KMS-11 (cell line): ENCODE measurements at regions not wholly inside any gene's neighbourhood (a gene's known extent, or its start where the extent isn't known, plus 50 kb on each side); places are given as distances from the start of the nearest gene placed in this dataset.

Experiments
- H2AFZ ChIP-seq: fragments of 200-600 bp; sonication (generic); 2 replicates; pipeline ENCODE4 v1.6.1; 2016; ENCODE audit warnings: antibody characterized with exemption, mixed run types, low read depth
- H3K27ac ChIP-seq: fragments of 200-600 bp; sonication (generic); 2 replicates; pipeline ENCODE4 v1.6.1; 2016; ENCODE audit warnings: mild to moderate bottlenecking, mixed run types
- H3K27me3 ChIP-seq: fragments of 200-600 bp; sonication (generic); 2 replicates; pipeline ENCODE4 v1.6.1; 2017; ENCODE audit warnings: mild to moderate bottlenecking, low read depth, mixed run types, moderate library complexity; ENCODE audit not compliant: insufficient read depth
- H3K36me3 ChIP-seq: fragments of 200-600 bp; sonication (generic); 2 replicates; pipeline ENCODE4 v1.6.1; 2017; ENCODE audit warnings: mild to moderate bottlenecking, mixed run types; ENCODE audit not compliant: insufficient read depth
- H3K4me1 ChIP-seq: fragments of 200-600 bp; sonication (generic); 2 replicates; pipeline ENCODE4 v1.6.1; 2016; ENCODE audit warnings: mild to moderate bottlenecking, low read depth, mixed run types; ENCODE audit not compliant: poor library complexity, severe bottlenecking
- H3K4me2 ChIP-seq: fragments of 200-600 bp; sonication (generic); 2 replicates; pipeline ENCODE4 v1.7.0; 2016; ENCODE audit warnings: mild to moderate bottlenecking, mixed run types
- H3K4me3 ChIP-seq: fragments of 200-600 bp; sonication (generic); IDR thresholded peaks from 2 replicates; pipeline ENCODE4 v1.6.1; 2017; ENCODE audit warnings: low read depth, low read length, mixed read lengths; ENCODE audit not compliant: insufficient read depth
- H3K79me2 ChIP-seq: fragments of 200-600 bp; sonication (generic); 2 replicates; pipeline ENCODE4 v1.6.1; 2016; ENCODE audit warnings: low read depth, mixed run types; ENCODE audit not compliant: insufficient read depth
- H3K9ac ChIP-seq: fragments of 200-600 bp; sonication (generic); 2 replicates; pipeline ENCODE4 v1.6.1; 2016; ENCODE audit warnings: mild to moderate bottlenecking, mixed run types
- H4K20me1 ChIP-seq: fragments of 200-600 bp; sonication (generic); 2 replicates; pipeline ENCODE4 v1.6.1; 2016; ENCODE audit warnings: mild to moderate bottlenecking, mixed run types; ENCODE audit not compliant: insufficient read depth
- TF ChIP-seq, protein P1 (sequence below): fragments of 200-600 bp; sonication (generic); conservative IDR thresholded peaks from 2 replicates; pipeline ENCODE4 v1.6.1; 2017; ENCODE audit warnings: low read depth, mild to moderate bottlenecking, antibody characterized with exemption, low read length, moderate library complexity, mixed read lengths

DNA sequence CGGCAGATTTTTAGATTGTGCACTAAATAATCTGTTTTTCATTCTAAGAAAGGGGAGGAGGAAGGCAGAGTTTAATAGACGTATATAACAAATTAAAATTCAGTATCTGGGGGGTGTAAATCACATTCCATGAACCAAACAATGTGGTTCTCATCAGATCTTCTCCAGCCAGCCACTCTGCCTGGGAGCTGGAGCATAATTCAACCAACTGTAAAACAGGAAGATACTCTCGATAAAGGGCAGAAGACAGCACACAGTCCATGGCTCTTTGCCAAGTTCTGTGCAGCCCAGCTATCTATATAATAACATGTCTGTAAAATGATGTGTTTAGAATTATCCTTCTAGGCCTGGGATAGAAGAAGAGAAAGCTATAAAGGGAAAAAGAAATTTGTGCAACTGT lies 289.9 kb upstream of the ZFP64 start:
- Histone ChIP-seq H3K4me1 (no peaks in the 10 kb centered on the region), H3K4me3 (no peak overlapping the region), H2AFZ (no peak overlapping the region), H3K79me2 (no peaks in the 10 kb centered on the region), H3K27me3 (no peaks in the 10 kb centered on the region), H3K4me2 (no peak overlapping the region), H3K9ac (no peak overlapping the region), H3K27ac (no peak overlapping the region), H3K36me3 (no peaks in the 10 kb centered on the region), H4K20me1 (no peaks in the 10 kb centered on the region)
- TF ChIP-seq, protein P1, sequence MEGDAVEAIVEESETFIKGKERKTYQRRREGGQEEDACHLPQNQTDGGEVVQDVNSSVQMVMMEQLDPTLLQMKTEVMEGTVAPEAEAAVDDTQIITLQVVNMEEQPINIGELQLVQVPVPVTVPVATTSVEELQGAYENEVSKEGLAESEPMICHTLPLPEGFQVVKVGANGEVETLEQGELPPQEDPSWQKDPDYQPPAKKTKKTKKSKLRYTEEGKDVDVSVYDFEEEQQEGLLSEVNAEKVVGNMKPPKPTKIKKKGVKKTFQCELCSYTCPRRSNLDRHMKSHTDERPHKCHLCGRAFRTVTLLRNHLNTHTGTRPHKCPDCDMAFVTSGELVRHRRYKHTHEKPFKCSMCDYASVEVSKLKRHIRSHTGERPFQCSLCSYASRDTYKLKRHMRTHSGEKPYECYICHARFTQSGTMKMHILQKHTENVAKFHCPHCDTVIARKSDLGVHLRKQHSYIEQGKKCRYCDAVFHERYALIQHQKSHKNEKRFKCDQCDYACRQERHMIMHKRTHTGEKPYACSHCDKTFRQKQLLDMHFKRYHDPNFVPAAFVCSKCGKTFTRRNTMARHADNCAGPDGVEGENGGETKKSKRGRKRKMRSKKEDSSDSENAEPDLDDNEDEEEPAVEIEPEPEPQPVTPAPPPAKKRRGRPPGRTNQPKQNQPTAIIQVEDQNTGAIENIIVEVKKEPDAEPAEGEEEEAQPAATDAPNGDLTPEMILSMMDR: no peak

DNA sequence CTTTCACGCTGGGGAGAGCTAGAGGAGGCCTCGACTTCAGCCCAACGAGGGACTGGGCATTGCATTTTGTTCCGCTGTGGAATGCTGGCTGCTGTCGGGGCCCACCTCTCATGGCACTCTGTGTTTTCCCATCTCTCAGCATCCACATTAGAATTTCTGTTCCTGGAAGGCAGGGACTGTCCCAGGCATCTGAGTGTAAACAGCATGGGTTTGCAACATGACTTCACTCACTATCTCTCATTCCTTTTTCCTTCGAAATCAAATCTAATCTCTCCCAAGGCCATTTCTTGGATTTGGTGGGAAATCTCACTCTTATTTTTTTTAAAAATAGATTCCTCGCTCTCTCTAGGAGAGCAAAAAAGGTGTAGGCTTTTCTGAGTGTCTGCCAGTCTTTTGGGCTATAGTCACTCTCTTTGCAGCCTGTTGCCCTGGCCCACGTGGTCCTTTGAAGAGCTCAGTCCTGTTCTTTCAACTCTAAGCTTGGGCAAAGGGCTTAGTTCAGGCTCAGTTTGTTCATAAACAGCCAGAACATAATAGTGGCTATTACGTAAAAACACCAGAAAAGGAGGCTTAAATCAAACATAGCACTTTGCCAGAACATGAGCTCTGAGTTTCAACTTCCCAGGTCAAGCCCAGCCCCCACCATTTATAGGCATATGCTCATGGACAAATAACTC lies 284.6 kb upstream of the ZFP64 start:
- Histone ChIP-seq H3K79me2 (no peaks in the 10 kb centered on the region), H3K9ac (no peak overlapping the region), H4K20me1 (no peaks in the 10 kb centered on the region), H3K36me3 (no peaks in the 10 kb centered on the region), H3K27me3 (no peaks in the 10 kb centered on the region), H3K4me2 (no peak overlapping the region), H3K4me3 (no peak overlapping the region), H3K4me1 (no peaks in the 10 kb centered on the region), H3K27ac (no peak overlapping the region), H2AFZ (no peak overlapping the region)
- TF ChIP-seq, protein P1: no peak

GRCh38 chr20:52473186-52473585 lies 281.6 kb upstream of the ZFP64 start:
- Histone ChIP-seq H3K4me2 (no peak overlapping the region), H4K20me1 (no peaks in the 10 kb centered on the region), H3K4me1 (no peaks in the 10 kb centered on the region), H3K9ac (no peak overlapping the region), H3K27me3 (no peaks in the 10 kb centered on the region), H3K79me2 (no peaks in the 10 kb centered on the region), H3K27ac (no peak overlapping the region), H3K4me3 (no peak overlapping the region), H3K36me3 (no peaks in the 10 kb centered on the region), H2AFZ (no peak overlapping the region)
- TF ChIP-seq, protein P1: no peak

- H2AFZ ChIP-seq: no peak overlapping the region
- H3K4me2 ChIP-seq: no peak overlapping the region
- no peaks in the 10 kb centered on the region for H4K20me1 ChIP-seq
- TF ChIP-seq, protein P1: no peak
- no peaks in the 10 kb centered on the region for H3K27me3 ChIP-seq
- no peak overlapping the region for H3K27ac ChIP-seq
- H3K4me1 ChIP-seq: no peaks in the 10 kb centered on the region
- H3K4me3 ChIP-seq: no peak overlapping the region
- H3K36me3 ChIP-seq: no peaks in the 10 kb centered on the region
- no peaks in the 10 kb centered on the region for H3K79me2 ChIP-seq
- no peak overlapping the region for H3K9ac ChIP-seq
Measured at GRCh38 chr20:52470561-52470960, 279.0 kb upstream of the ZFP64 start.
